ENCODE measurements at regions not wholly inside any gene's neighbourhood (a gene's known extent, or its start where the extent isn't known, plus 50 kb on each side); places are given as distances from the start of the nearest gene placed in this dataset.

DNA sequence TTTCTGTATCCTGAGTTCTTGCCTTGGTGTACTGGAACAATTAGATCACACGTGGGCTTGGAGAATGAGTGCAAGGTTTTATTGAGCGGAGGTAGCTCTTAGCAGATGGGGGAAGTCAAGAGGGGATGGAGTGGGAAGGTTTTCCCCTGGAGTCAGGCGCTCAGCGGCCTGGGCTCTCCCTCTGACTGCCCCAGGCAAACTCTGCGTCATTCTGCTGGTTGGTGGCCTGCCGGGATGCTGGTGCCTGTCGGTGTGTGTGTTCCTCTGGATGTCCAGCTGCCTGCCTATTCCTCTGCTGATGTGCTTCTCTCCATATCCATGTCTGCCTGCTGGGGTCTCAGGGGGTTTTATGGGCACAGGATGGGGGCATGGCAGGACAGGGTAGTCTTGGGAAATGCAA is 111.0 kb downstream of the TRIB2 start:
- TF ChIP-seq, protein P1, sequence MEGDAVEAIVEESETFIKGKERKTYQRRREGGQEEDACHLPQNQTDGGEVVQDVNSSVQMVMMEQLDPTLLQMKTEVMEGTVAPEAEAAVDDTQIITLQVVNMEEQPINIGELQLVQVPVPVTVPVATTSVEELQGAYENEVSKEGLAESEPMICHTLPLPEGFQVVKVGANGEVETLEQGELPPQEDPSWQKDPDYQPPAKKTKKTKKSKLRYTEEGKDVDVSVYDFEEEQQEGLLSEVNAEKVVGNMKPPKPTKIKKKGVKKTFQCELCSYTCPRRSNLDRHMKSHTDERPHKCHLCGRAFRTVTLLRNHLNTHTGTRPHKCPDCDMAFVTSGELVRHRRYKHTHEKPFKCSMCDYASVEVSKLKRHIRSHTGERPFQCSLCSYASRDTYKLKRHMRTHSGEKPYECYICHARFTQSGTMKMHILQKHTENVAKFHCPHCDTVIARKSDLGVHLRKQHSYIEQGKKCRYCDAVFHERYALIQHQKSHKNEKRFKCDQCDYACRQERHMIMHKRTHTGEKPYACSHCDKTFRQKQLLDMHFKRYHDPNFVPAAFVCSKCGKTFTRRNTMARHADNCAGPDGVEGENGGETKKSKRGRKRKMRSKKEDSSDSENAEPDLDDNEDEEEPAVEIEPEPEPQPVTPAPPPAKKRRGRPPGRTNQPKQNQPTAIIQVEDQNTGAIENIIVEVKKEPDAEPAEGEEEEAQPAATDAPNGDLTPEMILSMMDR (IDR thresholded peaks at IDR 0.05; ENCODE audit: low read depth, low read length), result no peak
- H3K4me3 ChIP-seq (ENCODE audit: low read depth, low read length), result no peak overlapping the region

GRCh38 chr2:12828980-12829379 is 112.2 kb downstream of the TRIB2 start:
- H3K4me3 ChIP-seq (ENCODE audit: low read depth, low read length), result no peak overlapping the region
- TF ChIP-seq, protein P1 (IDR thresholded peaks at IDR 0.05; ENCODE audit: low read depth, low read length), result no peak

DNA sequence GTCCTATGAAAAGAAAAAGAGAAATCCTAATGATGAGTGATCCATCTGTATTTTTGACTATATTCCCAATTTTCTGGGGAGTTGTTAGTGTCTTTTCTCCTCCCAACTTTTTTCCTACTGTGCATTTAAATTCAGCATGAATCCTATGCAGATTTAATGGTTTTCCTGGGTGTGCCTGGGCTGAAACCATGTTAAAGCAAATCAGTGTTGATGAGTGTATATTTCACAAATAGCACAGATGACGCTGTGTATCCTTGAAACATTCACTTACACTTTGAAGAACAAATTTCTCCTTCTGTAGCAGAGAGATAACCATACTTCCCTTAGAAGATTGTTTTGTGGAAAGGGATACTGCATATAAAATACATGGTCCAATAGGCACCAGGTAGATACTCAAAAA is 114.3 kb downstream of the TRIB2 start:
- TF ChIP-seq, protein P1 (IDR thresholded peaks at IDR 0.05; ENCODE audit: low read depth, low read length), result no peak
- H3K4me3 ChIP-seq (ENCODE audit: low read depth, low read length), result no peak overlapping the region

DNA sequence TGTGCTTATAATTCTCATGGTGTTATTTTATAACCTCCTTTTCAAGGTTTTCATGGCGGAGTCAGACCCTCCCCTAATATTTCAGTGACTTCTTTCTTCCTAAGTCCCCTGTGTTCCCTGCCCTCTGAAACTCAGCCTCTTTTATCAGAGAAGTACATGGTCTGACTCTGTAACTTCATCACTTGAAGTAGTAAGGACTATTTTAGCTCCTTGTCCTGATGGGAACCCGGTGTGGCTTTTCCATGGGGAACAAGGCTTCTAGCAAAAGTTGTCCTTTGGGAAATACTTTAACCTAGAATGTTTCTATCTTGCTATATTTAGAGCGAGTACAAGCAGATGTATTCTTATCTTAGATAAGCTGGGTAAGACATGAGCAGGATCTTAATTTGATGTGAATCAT is 117.5 kb downstream of the TRIB2 start:
- H3K4me3 ChIP-seq (ENCODE audit: low read depth, low read length), result no peak overlapping the region
- TF ChIP-seq, protein P1 (IDR thresholded peaks at IDR 0.05; ENCODE audit: low read depth, low read length), result no peak

DNA sequence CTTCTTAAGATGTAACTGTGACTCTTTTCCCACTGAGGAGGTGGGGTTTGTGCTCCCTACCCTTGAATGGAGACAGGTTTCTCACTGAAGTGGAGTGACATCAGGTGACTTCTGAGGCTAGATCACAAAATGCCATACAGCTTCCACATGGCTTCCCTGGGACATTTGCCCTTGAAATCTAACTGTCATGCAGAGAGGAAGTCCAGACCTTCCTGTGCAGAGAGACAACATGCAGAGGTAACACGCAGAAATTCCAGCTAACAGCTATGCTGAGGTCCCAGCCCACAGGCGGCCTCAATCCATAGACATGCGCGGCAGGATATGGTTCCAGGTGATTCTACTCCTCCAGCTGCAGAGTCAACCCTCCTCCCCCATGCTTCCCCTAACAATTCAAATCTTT is 119.0 kb downstream of the TRIB2 start:
- no peak overlapping the region for H3K4me3 ChIP-seq (ENCODE audit: low read depth, low read length)
- TF ChIP-seq, protein P1 (IDR thresholded peaks at IDR 0.05; ENCODE audit: low read depth, low read length), result no peak

DNA sequence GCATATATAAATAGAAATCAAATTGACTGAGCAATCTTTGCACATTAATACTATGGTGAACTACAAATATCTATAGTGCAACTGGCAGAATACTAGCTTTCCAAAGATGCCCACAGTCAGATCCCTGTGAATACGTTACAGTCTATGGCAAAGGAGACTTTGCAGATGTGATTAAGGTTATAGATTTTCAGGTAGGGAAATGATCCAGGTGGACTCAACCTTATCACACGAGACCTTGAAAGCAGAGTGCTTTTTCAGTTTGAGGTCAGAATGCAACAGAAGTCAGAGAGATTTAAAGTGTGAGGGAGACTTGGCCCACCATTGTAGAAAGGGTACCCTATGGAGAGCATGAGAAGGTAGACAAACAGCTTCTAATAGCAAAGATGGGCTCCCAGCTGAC is 122.6 kb downstream of the TRIB2 start:
- TF ChIP-seq, protein P1 (IDR thresholded peaks at IDR 0.05; ENCODE audit: low read depth, low read length), result no peak
- H3K4me3 ChIP-seq (ENCODE audit: low read depth, low read length), result no peak overlapping the region

DNA sequence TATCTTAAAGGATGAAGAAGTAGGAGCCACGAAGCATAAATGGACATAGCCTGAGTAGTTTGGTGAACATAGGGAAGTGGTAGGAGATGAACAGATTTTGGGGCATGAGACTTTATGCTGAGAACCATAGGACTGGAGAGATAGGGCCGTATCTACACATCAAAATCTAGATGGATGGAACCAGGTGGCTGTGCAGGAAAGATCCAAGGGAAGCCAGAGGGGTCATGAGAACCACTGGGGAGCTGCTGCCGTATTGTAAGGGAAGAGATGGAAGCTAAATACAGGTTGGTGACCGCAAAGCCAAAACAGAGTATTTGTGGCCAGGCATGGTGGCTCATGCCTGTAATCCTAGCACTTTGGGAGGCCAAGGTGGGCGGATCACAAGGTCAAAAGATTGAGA is 124.3 kb downstream of the TRIB2 start:
- TF ChIP-seq, protein P1 (IDR thresholded peaks at IDR 0.05; ENCODE audit: low read depth, low read length), result no peak
- no peak overlapping the region for H3K4me3 ChIP-seq (ENCODE audit: low read depth, low read length)
